GM18511 (cell line): ENCODE measurements at regions not wholly inside any gene's neighbourhood (a gene's known extent, or its start where the extent isn't known, plus 50 kb on each side); places are given as distances from the start of the nearest gene placed in this dataset.

Experiments used
- ATAC-seq: cut with Tn5 transposase; IDR thresholded peaks from one replicate; pipeline ENCODE4 v1.9.1; 2021; ENCODE audit warnings: mild to moderate bottlenecking, moderate library complexity; ENCODE audit not compliant: unreplicated experiment

DNA sequence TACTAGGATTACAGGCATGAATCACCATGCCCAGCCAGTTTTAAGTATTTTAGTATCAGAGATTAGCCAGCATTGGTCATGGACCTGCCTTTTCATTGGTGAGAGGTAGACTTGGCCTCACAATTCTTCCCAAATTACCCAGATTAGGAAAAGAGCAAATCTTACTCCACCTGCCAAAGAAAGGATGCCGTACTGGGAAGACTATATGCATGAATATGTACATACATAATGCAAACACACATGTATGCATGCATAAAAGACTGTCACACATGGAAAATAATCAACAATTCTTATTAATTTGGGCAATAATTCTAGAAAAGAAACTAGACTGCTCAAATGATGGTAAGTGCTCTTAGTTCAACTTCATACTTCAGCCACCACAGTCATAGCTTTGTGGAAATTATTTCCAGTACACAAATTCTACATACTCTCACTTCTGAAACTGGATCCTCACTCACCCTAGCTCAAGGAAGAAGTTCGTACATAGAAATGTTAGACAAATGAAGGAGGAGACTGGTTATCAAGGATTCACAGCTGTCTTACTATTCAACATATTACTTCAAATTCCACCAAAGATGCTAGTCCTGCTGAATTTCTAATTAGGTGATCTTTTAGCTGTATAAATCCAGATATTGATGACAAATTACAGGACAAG is 73.7 kb downstream of the MINAR2 start:
- ATAC-seq: no peak

DNA sequence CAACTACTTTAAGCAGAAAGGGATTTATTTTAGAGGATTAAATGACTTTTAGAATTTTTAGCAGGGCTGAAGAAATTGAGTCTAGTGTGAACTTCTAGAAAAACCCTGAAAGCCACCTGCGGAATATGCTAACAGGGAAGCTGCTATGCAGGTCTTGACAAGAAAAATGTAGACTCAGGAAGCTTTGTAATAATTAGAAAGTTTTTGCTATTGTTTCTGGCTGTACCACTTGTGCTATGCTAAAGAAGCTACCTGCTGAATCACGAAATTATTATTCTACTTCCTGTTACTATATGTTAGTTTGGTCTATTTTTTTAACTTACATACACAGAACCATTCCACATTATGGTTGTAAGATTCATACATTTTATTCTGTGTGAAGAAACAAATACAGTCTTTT is 74.0 kb upstream of the CHSY3 start:
- ATAC-seq: no peak

- no peak for ATAC-seq
Measured at GRCh38 chr5:129836321-129836720, 67.9 kb upstream of the CHSY3 start.

DNA sequence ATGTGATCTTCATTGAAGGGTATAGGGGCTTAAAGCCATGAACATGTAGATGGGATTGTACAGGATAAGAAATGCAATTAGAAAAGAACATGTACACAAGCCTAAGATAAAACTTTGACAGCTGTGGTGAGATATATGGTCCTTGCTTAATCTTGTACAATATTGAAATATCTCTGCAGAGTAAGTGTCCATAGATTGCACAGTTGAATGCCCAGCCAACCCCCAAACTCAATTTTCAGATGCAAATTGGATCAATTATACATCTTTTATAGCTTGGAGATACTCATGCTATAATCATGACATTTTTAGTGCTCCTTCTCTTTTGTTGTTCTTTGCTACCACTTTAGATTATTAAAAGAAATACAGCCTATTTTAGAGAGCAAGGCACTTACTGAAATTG is 59.5 kb upstream of the CHSY3 start:
- no peak for ATAC-seq

DNA sequence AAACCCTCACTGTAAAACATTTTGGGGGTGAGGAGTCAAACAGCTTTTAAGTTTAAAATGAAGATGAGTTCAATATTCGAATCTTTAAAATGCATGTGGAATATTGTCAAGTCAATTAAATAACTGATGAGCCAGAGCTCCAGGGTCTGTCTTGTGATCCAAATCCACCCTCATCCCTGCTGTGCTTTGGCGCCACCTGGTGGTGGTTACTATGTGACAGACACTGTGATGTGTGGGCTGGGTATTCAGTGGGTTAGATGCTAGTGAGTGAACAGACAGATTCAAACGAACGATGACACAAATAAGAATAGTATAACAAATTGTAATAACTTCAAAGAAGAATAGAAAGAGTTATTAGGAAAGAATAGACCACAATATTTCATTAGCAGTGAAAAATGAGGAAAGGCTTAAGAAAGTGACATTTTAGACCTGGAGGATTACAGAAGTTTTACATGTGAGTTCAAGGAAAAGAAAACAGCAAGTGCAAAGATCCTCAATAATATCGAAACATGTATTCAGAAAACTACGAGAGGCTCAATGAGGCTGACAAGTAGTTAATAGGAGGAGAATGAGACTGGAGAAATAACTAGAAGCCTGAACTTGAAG is 51.4 kb upstream of the CHSY3 start:
- peak; percentile 96 for ATAC-seq

DNA sequence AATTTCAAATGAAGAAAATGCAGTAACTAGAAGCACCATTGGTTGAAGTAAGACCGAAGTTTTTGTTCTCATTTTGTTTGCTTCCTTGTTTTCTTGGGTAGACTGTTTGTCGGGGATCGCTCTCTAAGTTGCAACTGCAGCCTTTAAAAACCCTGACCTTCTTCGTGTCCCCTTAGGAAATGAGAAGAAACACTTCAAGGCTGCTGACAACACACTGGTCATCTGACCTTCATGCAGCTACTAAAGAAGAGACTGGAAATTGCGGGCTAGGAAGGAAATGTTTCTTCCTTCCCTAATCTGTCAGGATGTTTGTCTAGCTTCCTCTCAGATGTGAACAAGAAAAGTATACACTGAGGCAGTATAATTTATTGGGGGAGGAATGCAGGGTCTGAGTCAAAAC is 50.7 kb upstream of the CHSY3 start:
- no peak for ATAC-seq
